ENCODE measurements at regions not wholly inside any gene's neighbourhood (a gene's known extent, or its start where the extent isn't known, plus 50 kb on each side); places are given as distances from the start of the nearest gene placed in this dataset.

DNA sequence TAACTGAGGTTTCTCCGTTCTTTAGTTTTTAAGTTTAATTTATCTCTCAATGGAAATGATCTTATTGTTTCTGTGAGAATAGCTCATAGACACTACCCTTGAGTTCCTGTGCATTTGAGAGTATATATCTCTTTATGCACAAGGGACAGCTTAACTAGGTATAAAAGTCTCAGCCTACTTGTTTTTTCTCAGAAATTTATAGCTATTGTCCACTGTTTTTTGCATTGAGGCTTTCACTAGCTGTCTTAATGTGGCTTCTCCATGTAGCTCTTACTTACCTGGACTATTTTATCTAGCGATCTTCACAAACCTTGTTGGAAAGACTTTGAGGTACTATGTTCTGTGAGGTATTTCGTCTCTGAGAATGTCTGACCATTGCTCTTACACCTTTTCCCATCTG is 153.9 kb upstream of the RTL1 start:
- Histone ChIP-seq H3F3A (replicated peaks; ENCODE audit: low read depth) (no peaks in the 10 kb centered on the region), H2AFZ (no peak overlapping the region), H3K27ac (ENCODE audit: low read depth) (no peak overlapping the region), H3K27me3 (ENCODE audit: insufficient read depth) (no peaks in the 10 kb centered on the region), H3K36me3 (ENCODE audit: insufficient read depth) (no peaks in the 10 kb centered on the region), H3K79me2 (replicated peaks; ENCODE audit: insufficient read depth) (no peaks in the 10 kb centered on the region), H4K20me1 (replicated peaks; ENCODE audit: insufficient read depth) (no peaks in the 10 kb centered on the region), H3K9me2 (ENCODE audit: insufficient read depth) (peaks cover 12% of the 10 kb centered on the region; the same call in 1 of the 2 replicates), H3K4me3 (no peak overlapping the region), H3K4me1 (ENCODE audit: insufficient read depth) (no peaks in the 10 kb centered on the region), H3K4me2 (no peak overlapping the region)
- Mint-ChIP-seq H3K4me1 (no peaks in the 10 kb centered on the region), H3K27ac (no peak overlapping the region), H3K36me3 (ENCODE audit: low read depth) (no peaks in the 10 kb centered on the region), H3K4me3 (no peak overlapping the region), H3K27me3 (ENCODE audit: insufficient read depth, low read depth, poor library complexity) (peaks cover 2% of the 10 kb centered on the region), H3K9me3 (peaks cover 20% of the 10 kb centered on the region)
- no peak for ATAC-seq
- no peak for DNase-seq (ENCODE audit: low spot score)
- TF ChIP-seq NANOG (IDR thresholded peaks at IDR 0.05; ENCODE audit: borderline replicate concordance) (no peak), JUNB (IDR thresholded peaks at IDR 0.05; ENCODE audit: unreplicated experiment) (no peak), ZNF331 (CRISPR knock-in tag; IDR thresholded peaks at IDR 0.05; ENCODE audit: low read depth) (no peak), ZNF114 (CRISPR knock-in tag; IDR thresholded peaks at IDR 0.05) (no peak), EZH2 (IDR thresholded peaks at IDR 0.05; ENCODE audit: low read depth, unreplicated experiment) (no peak), POLR2AphosphoS5 (IDR thresholded peaks at IDR 0.05; ENCODE audit: low read depth) (no peak), STAT1 (IDR thresholded peaks at IDR 0.05; ENCODE audit: unreplicated experiment) (no peak), EZH2phosphoT487 (IDR thresholded peaks at IDR 0.05; ENCODE audit: unreplicated experiment) (no peak), CREB1 (CRISPR knock-in tag; IDR thresholded peaks at IDR 0.05; ENCODE audit: low read depth) (no peak)
- TF ChIP-seq, protein P1, sequence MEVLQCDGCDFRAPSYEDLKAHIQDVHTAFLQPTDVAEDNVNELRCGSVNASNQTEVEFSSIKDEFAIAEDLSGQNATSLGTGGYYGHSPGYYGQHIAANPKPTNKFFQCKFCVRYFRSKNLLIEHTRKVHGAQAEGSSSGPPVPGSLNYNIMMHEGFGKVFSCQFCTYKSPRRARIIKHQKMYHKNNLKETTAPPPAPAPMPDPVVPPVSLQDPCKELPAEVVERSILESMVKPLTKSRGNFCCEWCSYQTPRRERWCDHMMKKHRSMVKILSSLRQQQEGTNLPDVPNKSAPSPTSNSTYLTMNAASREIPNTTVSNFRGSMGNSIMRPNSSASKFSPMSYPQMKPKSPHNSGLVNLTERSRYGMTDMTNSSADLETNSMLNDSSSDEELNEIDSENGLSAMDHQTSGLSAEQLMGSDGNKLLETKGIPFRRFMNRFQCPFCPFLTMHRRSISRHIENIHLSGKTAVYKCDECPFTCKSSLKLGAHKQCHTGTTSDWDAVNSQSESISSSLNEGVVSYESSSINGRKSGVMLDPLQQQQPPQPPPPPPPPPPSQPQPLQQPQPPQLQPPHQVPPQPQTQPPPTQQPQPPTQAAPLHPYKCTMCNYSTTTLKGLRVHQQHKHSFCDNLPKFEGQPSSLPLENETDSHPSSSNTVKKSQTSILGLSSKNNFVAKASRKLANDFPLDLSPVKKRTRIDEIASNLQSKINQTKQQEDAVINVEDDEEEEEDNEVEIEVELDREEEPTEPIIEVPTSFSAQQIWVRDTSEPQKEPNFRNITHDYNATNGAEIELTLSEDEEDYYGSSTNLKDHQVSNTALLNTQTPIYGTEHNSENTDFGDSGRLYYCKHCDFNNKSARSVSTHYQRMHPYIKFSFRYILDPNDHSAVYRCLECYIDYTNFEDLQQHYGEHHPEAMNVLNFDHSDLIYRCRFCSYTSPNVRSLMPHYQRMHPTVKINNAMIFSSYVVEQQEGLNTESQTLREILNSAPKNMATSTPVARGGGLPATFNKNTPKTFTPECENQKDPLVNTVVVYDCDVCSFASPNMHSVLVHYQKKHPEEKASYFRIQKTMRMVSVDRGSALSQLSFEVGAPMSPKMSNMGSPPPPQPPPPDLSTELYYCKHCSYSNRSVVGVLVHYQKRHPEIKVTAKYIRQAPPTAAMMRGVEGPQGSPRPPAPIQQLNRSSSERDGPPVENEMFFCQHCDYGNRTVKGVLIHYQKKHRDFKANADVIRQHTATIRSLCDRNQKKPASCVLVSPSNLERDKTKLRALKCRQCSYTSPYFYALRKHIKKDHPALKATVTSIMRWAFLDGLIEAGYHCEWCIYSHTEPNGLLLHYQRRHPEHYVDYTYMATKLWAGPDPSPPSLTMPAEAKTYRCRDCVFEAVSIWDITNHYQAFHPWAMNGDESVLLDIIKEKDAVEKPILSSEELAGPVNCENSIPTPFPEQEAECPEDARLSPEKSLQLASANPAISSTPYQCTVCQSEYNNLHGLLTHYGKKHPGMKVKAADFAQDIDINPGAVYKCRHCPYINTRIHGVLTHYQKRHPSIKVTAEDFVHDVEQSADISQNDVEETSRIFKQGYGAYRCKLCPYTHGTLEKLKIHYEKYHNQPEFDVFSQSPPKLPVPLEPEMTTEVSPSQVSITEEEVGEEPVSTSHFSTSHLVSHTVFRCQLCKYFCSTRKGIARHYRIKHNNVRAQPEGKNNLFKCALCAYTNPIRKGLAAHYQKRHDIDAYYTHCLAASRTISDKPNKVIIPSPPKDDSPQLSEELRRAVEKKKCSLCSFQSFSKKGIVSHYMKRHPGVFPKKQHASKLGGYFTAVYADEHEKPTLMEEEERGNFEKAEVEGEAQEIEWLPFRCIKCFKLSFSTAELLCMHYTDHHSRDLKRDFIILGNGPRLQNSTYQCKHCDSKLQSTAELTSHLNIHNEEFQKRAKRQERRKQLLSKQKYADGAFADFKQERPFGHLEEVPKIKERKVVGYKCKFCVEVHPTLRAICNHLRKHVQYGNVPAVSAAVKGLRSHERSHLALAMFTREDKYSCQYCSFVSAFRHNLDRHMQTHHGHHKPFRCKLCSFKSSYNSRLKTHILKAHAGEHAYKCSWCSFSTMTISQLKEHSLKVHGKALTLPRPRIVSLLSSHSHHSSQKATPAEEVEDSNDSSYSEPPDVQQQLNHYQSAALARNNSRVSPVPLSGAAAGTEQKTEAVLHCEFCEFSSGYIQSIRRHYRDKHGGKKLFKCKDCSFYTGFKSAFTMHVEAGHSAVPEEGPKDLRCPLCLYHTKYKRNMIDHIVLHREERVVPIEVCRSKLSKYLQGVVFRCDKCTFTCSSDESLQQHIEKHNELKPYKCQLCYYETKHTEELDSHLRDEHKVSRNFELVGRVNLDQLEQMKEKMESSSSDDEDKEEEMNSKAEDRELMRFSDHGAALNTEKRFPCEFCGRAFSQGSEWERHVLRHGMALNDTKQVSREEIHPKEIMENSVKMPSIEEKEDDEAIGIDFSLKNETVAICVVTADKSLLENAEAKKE (CRISPR knock-in tag; IDR thresholded peaks at IDR 0.05): no peak
- TF ChIP-seq, protein P2, sequence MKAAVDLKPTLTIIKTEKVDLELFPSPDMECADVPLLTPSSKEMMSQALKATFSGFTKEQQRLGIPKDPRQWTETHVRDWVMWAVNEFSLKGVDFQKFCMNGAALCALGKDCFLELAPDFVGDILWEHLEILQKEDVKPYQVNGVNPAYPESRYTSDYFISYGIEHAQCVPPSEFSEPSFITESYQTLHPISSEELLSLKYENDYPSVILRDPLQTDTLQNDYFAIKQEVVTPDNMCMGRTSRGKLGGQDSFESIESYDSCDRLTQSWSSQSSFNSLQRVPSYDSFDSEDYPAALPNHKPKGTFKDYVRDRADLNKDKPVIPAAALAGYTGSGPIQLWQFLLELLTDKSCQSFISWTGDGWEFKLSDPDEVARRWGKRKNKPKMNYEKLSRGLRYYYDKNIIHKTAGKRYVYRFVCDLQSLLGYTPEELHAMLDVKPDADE (IDR thresholded peaks at IDR 0.05): no peak
- TF ChIP-seq, protein P3, sequence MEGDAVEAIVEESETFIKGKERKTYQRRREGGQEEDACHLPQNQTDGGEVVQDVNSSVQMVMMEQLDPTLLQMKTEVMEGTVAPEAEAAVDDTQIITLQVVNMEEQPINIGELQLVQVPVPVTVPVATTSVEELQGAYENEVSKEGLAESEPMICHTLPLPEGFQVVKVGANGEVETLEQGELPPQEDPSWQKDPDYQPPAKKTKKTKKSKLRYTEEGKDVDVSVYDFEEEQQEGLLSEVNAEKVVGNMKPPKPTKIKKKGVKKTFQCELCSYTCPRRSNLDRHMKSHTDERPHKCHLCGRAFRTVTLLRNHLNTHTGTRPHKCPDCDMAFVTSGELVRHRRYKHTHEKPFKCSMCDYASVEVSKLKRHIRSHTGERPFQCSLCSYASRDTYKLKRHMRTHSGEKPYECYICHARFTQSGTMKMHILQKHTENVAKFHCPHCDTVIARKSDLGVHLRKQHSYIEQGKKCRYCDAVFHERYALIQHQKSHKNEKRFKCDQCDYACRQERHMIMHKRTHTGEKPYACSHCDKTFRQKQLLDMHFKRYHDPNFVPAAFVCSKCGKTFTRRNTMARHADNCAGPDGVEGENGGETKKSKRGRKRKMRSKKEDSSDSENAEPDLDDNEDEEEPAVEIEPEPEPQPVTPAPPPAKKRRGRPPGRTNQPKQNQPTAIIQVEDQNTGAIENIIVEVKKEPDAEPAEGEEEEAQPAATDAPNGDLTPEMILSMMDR (conservative IDR thresholded peaks at IDR 0.05; ENCODE audit: low read depth in 2 of 2): no peak
- TF ChIP-seq, protein P4, sequence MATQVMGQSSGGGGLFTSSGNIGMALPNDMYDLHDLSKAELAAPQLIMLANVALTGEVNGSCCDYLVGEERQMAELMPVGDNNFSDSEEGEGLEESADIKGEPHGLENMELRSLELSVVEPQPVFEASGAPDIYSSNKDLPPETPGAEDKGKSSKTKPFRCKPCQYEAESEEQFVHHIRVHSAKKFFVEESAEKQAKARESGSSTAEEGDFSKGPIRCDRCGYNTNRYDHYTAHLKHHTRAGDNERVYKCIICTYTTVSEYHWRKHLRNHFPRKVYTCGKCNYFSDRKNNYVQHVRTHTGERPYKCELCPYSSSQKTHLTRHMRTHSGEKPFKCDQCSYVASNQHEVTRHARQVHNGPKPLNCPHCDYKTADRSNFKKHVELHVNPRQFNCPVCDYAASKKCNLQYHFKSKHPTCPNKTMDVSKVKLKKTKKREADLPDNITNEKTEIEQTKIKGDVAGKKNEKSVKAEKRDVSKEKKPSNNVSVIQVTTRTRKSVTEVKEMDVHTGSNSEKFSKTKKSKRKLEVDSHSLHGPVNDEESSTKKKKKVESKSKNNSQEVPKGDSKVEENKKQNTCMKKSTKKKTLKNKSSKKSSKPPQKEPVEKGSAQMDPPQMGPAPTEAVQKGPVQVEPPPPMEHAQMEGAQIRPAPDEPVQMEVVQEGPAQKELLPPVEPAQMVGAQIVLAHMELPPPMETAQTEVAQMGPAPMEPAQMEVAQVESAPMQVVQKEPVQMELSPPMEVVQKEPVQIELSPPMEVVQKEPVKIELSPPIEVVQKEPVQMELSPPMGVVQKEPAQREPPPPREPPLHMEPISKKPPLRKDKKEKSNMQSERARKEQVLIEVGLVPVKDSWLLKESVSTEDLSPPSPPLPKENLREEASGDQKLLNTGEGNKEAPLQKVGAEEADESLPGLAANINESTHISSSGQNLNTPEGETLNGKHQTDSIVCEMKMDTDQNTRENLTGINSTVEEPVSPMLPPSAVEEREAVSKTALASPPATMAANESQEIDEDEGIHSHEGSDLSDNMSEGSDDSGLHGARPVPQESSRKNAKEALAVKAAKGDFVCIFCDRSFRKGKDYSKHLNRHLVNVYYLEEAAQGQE (IDR thresholded peaks at IDR 0.05; ENCODE audit: unreplicated experiment): no peak
